ENCODE measurements at regions not wholly inside any gene's neighbourhood (a gene's known extent, or its start where the extent isn't known, plus 50 kb on each side); places are given as distances from the start of the nearest gene placed in this dataset.
"Not testable (repeated sequence)": the region's sequence is repeated elsewhere in the genome, so short reads cannot be mapped to it uniquely, and the experiment has no call there.

DNA sequence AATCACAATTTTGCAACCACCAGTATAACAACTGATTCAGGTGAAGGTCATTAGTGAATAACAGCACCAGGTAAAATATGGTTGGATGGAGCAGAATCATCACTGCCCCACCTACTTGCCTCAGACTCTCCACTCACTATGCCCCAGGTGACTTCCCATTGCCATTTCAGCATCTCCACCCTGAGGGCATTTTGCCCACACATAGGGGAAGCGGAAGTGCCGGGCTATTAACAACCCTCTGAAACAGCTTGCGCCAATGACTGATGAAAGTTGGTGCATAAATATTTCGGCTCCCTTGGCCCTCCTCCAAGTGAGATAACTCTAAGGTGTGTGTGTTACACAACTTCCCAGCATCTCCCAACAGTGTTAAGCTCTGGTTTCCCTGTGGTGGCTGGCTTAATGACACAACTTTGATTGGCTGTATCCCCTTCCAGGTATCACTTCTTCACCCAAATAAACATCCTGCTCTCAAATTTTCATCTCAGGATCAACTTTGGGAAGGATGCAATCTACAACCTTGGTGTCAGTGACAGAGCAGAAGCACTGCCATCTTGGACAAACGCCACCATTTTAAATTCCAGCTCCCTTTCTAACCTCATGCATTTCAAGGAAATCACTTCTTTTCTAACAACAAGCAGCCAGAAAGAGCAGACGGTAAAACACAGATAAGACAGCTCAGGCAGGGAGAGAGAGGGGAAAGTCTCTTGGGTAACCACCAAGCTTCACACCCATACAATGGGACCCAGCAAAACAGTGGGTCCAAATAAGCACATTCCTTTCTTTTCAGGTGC lies 73.6 kb upstream of the PPP2R5C start:
- H3K4me3 Mint-ChIP-seq (ENCODE audit: unreplicated experiment) = no peak overlapping the region
- peaks cover 2% of the 10 kb centered on the region for H3K9me3 Mint-ChIP-seq (ENCODE audit: unreplicated experiment)
- peaks cover 13% of the 10 kb centered on the region for H3K36me3 Mint-ChIP-seq (ENCODE audit: unreplicated experiment)
- H3K27me3 Mint-ChIP-seq (ENCODE audit: unreplicated experiment) = peaks cover 6% of the 10 kb centered on the region
- no peak overlapping the region for H3K27ac Mint-ChIP-seq (ENCODE audit: unreplicated experiment)
- H3K4me1 Mint-ChIP-seq (ENCODE audit: low read depth, unreplicated experiment) = no peaks in the 10 kb centered on the region
- no peak for DNase-seq
- TF ChIP-seq, protein P1, sequence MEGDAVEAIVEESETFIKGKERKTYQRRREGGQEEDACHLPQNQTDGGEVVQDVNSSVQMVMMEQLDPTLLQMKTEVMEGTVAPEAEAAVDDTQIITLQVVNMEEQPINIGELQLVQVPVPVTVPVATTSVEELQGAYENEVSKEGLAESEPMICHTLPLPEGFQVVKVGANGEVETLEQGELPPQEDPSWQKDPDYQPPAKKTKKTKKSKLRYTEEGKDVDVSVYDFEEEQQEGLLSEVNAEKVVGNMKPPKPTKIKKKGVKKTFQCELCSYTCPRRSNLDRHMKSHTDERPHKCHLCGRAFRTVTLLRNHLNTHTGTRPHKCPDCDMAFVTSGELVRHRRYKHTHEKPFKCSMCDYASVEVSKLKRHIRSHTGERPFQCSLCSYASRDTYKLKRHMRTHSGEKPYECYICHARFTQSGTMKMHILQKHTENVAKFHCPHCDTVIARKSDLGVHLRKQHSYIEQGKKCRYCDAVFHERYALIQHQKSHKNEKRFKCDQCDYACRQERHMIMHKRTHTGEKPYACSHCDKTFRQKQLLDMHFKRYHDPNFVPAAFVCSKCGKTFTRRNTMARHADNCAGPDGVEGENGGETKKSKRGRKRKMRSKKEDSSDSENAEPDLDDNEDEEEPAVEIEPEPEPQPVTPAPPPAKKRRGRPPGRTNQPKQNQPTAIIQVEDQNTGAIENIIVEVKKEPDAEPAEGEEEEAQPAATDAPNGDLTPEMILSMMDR (IDR thresholded peaks at IDR 0.05; ENCODE audit: partially characterized antibody, unreplicated experiment) = no peak

DNA sequence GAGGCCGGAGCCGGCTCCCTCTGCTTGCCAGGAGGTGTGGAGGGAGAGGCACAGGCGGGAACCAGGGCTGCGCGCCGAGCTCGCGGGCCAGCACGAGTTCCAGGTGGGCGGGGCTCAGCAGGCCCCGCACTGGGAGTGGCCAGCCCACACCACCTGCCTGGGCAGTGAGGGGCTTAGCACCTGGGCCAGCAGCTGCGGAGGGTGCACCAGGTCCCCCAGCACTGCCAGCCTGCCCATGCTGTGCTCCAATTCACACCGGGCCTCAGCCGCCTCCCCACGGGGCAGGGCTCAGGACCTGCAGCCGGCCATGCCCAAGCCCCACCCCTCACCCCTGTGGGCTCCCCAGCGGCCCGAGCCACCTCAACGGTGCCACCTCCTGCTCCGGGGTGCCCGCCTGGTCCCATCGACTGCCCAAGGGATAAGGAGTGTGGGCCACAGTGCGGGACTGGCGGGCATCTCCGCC lies 72.4 kb upstream of the PPP2R5C start:
- TF ChIP-seq, protein P1 (IDR thresholded peaks at IDR 0.05; ENCODE audit: partially characterized antibody, unreplicated experiment) = no peak
- Mint-ChIP-seq H3K27ac (ENCODE audit: unreplicated experiment) (no peak overlapping the region), H3K9me3 (ENCODE audit: unreplicated experiment) (peaks cover 2% of the 10 kb centered on the region), H3K36me3 (ENCODE audit: unreplicated experiment) (peaks cover 13% of the 10 kb centered on the region), H3K4me1 (ENCODE audit: low read depth, unreplicated experiment) (no peaks in the 10 kb centered on the region), H3K4me3 (ENCODE audit: unreplicated experiment) (no peak overlapping the region), H3K27me3 (ENCODE audit: unreplicated experiment) (peaks cover 6% of the 10 kb centered on the region)
- DNase-seq = no peak

DNA sequence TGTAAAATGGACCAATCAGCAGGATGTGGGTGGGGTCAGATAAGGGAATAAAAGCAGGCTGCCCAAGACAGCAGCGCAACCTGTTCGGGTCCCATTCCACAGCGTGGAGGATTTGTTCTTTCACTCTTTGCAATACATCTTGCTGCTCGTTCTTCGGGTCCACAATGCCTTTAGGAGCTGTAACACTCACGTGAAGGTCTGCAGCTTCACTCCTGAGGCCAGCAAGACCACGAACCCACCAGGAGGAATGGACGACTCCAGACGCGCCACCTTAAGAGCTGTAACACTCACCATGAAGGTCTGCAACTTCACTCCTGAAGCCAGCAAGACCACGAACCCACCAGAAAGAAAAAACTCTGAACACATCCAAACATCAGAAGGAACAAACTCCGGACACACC lies 71.5 kb upstream of the PPP2R5C start:
- H3K4me3 Mint-ChIP-seq (ENCODE audit: unreplicated experiment); H3K4me1 Mint-ChIP-seq (ENCODE audit: low read depth, unreplicated experiment); H3K27ac Mint-ChIP-seq (ENCODE audit: unreplicated experiment); H3K27me3 Mint-ChIP-seq (ENCODE audit: unreplicated experiment); H3K9me3 Mint-ChIP-seq (ENCODE audit: unreplicated experiment); DNase-seq: not testable (repeated sequence)
- peaks cover 13% of the 10 kb centered on the region for H3K36me3 Mint-ChIP-seq (ENCODE audit: unreplicated experiment)

DNA sequence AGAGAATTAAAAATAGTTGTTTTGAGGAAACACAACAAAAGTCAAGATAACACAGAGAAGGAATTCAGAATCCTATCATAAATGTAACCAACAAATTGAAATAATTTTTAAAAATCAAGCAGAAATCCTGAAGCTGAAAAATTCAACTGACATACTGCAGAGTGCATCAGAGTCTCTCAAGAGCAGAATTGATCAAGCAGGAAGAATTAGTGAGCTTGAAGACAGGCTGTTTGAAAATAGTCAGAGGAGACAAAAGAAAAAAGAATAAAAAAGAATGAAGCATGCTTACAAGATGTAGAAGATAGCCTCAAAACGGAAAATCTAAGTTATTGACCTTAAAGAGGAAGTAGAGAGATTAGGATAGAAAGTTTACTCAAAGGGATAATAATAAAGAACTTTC lies 65.8 kb upstream of the PPP2R5C start:
- TF ChIP-seq, protein P1 (IDR thresholded peaks at IDR 0.05; ENCODE audit: partially characterized antibody, unreplicated experiment) = no peak
- Mint-ChIP-seq H3K27me3 (ENCODE audit: unreplicated experiment) (peaks cover 2% of the 10 kb centered on the region), H3K4me1 (ENCODE audit: low read depth, unreplicated experiment) (no peaks in the 10 kb centered on the region), H3K27ac (ENCODE audit: unreplicated experiment) (no peak overlapping the region), H3K36me3 (ENCODE audit: unreplicated experiment) (peaks cover 7% of the 10 kb centered on the region), H3K9me3 (ENCODE audit: unreplicated experiment) (peaks cover 5% of the 10 kb centered on the region), H3K4me3 (ENCODE audit: unreplicated experiment) (no peak overlapping the region)
- DNase-seq = no peak

DNA sequence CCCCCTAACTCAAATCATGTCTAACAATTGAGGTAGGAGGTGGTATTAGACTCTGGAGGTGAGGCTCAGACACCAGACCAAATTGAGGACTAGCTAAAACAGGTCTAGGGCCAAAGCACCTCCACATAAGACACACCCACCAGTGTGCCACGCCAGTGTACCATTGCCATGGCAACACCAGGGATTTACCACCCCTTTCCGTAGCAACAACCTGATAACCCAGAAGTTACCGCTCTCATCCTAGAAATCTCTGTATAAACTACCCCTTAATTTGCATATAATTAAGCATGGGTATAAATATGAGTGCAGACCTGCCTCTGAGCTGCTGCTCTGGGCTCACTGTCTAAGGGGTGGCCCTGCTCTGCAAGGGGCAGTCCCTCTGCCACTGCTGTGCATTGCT lies 57.4 kb upstream of the PPP2R5C start:
- peaks cover 11% of the 10 kb centered on the region for H3K27me3 Mint-ChIP-seq (ENCODE audit: unreplicated experiment)
- H3K36me3 Mint-ChIP-seq (ENCODE audit: unreplicated experiment) = peaks cover 10% of the 10 kb centered on the region
- DNase-seq = no peak
- no peaks in the 10 kb centered on the region for H3K4me1 Mint-ChIP-seq (ENCODE audit: low read depth, unreplicated experiment)
- H3K9me3 Mint-ChIP-seq (ENCODE audit: unreplicated experiment) = peaks cover 5% of the 10 kb centered on the region
- no peak overlapping the region for H3K27ac Mint-ChIP-seq (ENCODE audit: unreplicated experiment)
- H3K4me3 Mint-ChIP-seq (ENCODE audit: unreplicated experiment) = no peak overlapping the region
- TF ChIP-seq, protein P1 (IDR thresholded peaks at IDR 0.05; ENCODE audit: partially characterized antibody, unreplicated experiment) = no peak

Data from glutamatergic neuron (in vitro differentiated cells).